ENCODE measurements at regions not wholly inside any gene's neighbourhood (a gene's known extent, or its start where the extent isn't known, plus 50 kb on each side); places are given as distances from the start of the nearest gene placed in this dataset.

DNA sequence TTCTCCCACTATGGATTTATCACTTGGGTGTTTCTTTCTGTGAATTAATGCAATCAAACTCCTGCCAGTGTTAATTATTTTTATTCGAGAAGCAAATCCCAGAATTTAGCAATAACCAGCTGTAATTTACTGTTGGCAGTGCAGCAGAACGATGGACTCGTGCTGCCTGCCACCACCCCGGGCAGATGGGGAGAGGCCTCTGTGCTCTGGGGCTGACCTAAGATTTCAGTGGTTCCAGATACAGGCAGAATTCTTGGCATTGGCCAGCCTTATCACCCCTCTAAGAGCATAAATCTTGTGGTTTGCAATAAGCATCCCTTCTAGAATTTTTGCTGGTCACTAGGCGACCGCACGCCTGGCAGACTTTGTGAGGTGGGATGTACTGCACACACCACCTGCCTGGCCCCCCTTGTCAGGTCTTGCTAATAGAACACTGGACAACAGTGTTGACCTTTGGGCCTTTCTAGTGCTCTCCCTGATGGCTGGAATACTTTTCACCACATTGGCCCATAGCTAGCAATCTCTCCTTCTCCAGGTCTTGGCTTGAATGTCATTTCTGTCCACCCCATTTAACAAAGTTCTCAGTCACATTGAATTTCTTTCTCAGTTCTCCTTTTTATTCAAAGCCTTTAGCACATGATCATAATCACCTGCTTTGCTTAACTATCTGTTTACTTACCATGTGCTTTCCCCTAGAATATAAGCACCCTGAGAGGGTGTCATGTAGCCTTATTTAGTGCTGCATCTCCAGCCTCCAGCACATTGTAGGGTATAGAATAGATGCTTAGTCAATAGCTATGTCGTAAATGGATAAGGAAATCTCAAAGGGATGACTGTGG lies 122.1 kb upstream of the DYNLRB2 start:
- DNase-seq (ENCODE audit: low spot score): no peak

DNA sequence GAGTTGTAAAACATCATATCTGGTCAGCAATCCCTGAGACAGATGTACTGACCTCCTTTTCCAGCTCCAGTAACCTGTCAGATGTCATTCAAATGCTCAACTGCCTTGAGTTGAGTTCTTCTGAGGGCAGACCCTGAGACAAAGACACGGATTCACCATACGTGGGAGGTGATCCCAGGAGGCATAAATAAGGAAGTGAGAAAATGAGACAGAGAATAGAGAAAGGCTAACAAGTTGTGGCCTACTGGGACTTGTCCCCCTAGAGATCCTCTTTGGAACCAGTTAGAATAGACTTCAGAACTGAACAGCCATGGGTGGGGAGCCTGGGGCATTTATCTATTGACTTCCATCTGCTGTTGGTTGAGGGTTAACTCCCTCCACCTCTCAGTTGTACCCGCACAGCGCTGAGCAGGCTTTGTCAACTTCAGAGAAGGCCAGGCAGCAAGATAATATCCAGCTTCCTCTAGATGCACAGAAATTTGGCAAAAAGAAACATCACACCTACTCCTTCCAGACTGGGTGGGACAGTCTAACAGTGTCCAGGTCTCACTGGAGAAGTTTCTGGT lies 123.0 kb upstream of the DYNLRB2 start:
- DNase-seq (ENCODE audit: low spot score): no peak

DNA sequence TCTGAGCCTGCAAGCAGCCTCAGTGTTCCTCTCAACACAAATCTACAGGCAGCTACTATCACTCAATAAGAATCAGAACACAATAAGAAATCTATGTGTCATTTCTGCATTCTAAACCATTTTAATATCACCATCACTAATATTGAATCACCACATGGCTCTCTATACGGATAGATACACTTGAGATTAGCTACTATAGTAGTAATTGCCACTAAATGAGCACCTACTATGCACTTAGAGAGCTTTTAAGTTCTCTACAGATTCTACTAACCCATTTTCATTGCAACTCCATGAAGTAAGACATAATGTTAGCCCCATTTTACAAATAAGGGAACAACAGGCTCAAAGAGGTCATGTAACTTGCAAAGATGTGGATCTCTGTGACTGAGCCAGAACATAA lies 132.8 kb upstream of the DYNLRB2 start:
- DNase-seq (ENCODE audit: low spot score): no peak

DNA sequence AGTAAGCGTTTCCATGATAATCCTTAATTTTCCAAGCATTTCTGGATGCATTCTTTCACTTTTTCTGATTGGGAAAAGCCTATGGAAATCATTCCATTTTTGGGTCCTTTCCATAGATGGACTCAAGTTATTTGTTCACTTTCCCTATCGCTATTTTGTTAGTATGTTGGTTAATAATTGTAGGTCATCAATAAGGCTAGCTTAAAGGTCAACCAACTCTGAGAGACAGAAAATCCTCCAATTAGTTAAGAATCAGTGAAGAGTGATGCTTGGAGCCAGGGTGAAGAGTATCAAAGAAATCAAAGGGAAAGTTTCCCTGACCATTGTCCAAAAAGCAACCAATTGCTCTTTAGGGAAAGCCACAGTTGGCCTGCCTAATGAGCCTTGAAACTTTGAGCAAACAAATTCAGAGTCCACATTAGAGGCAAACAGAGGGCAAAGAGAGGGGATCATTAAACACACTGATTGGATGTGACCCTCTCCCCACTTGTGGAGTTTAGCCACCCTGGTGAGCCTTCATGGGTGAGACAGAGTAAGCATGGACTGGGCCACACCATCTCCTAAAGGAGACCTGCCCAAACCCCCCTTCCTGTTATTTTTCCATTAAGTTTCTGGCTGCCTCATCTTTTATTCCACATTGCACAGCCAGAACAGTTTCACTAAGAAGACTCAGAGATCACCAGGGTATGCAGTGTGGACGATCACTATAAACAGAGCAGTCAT lies 133.4 kb upstream of the DYNLRB2 start:
- no peak for DNase-seq (ENCODE audit: low spot score)

- no peak for DNase-seq (ENCODE audit: low spot score)
These were observed 135.9 kb upstream of the DYNLRB2 start for GRCh38 chr16:80404847-80405246.

- DNase-seq (ENCODE audit: low spot score): peak; percentile 11
These were observed 136.9 kb upstream of the DYNLRB2 start for GRCh38 chr16:80403894-80404293.

- peak; percentile 6 for DNase-seq (ENCODE audit: low spot score)
These were observed 149.8 kb upstream of the DYNLRB2 start for GRCh38 chr16:80390871-80391489.

GRCh38 chr16:80390046-80390445 lies 150.7 kb upstream of the DYNLRB2 start:
- DNase-seq (ENCODE audit: low spot score): no peak

DNA sequence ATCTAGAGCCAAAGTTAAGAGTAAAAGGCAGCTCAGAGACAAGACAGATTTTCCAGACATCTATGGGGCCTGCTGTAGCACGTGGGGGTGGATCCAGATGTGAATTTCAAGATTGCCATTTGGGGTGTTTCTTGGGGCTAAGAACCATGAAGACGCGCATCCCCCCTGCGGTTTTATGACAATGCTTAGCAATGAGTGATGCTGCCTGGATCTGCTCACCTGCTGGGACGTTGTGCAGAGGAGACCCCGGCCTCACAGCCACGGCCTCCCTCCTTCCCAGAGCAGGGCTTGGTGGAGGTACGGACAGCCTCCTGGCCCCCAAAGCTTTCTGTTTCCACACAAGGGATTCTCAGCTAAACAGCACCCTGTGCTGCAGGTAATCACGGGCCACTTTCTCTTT lies 151.5 kb upstream of the DYNLRB2 start:
- no peak for DNase-seq (ENCODE audit: low spot score)

DNA sequence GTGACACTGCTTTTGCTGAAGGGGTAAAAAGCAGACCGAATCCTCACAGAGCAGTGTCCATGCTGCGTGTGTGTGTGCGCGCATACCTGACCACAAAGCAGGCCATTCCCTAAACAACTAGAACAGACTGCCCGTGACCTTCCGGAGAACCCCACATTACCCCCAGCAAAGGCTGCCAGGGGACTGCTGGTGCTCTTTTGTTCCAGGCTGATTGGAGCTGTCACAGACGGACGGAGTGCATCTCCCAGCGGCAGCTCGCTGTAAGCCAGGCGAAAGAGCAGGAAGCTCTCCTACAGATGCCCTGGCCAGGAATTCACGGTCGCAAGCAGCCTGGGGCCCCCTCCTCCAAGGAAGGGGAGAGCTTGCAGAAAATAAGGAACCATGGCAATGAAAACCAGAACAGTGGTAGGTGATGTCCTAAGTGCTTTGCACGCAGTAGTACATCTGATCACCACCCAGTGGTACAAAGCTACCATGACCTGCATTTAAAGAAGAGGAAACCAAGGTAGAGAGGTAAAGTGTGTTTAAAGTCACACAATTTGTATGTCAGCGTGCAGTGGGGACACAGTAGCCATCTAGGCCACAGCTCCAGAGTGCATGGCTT lies 153.4 kb upstream of the DYNLRB2 start:
- no peak for DNase-seq (ENCODE audit: low spot score)

DNA sequence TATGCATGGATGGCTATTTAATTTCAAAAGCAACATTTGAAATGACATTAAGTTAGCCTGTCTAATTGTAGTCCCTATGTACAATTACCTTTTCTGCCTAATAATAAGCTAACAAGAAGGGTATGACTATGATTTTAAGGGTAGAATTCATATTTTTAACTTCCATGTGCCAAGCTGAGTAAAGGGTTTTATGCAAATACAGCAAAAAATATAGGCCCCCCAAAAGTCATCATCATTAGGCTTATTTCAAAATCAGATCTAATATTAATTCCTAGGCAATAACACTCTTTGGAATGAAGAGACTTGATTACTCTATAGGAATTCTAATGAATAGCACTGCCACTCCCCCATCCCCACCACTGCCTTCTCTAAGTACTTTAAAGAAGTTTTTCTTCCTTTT lies 155.9 kb upstream of the DYNLRB2 start:
- no peak for DNase-seq (ENCODE audit: low spot score)

- DNase-seq (ENCODE audit: low spot score): no peak
These were observed 160.3 kb upstream of the DYNLRB2 start for GRCh38 chr16:80380514-80380913.

DNA sequence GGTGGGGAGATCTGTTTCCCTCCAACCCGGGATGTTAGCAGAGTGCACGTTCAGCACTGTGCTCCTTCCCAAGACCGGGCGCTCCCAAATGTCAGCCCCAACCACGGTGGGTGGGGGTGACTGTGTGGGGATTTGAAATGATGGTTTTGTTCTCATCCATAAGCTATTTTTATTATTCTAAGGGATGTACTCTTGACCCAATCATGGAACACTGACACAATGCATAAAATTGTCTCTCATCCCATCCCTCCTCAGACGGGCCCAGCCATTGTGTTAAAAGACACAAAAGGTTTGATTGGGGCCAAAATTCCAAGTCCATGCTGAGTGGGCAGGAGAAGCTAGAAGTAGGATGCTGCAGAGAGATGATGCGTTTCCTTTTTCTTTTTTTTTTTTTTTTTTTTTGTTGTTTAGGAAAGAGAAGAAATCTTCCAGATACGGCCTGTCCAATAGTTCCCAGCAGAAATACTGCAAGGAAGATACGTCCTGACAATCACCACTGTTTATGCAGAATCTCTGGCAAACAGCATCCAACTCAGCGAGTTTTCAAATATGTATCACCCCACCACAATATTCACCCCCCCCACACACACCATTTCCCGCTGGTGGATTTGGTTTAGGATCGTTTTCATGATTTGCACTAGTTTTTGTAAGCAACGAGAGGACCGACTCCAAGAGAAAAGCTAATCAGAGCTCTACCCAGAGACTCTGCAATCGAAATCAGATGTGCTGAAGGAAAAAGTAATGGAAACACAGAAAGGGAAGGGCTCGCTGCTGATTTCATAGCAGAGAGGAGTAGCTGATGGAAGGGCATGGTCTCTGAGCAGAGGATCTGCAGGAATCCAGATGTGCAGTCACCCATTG lies 163.5 kb upstream of the DYNLRB2 start:
- no peak for DNase-seq (ENCODE audit: low spot score)

DNA sequence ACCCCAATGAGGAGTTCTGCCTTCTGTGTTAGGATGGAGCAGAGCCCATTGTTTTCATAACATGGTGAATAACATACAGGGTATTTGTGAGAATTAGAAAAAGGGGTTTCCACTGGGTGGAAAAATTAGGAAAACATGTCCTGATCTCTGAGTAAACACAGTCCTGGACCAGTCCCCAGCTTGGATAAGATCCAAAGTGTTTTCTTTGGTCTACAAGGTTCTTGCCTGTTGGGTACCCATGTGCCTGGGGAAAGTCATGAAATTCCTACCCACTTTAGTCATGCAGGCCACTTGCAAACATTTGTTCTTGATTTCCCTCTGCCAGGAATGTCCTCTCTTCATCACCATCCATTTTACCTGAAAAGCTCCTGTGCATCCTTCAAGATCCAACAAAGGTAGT lies 164.8 kb upstream of the DYNLRB2 start:
- DNase-seq (ENCODE audit: low spot score): no peak

DNA sequence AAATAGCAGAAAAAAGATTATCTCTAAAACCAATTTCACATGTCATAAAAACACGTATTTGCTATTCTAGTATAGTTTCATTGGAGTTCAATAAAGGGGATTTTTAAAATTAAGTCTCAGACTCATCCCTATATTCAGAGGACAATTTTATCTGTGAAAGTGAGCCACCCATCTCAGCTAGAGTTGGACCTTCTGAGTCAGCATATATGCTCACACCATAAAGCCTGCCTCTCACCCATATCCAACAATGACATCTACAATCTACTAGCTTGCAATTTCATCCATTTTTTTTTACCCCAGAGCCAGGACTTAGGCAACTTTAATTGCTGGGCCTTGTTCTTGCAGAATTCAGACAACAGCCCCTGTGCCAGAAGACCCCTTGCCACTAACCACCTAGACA lies 165.3 kb upstream of the DYNLRB2 start:
- no peak for DNase-seq (ENCODE audit: low spot score)

GRCh38 chr16:80372341-80372740 lies 168.5 kb upstream of the DYNLRB2 start:
- DNase-seq (ENCODE audit: low spot score): no peak

- DNase-seq (ENCODE audit: low spot score): peak; percentile 49
These were observed 171.4 kb upstream of the DYNLRB2 start for GRCh38 chr16:80369138-80369958.

DNA sequence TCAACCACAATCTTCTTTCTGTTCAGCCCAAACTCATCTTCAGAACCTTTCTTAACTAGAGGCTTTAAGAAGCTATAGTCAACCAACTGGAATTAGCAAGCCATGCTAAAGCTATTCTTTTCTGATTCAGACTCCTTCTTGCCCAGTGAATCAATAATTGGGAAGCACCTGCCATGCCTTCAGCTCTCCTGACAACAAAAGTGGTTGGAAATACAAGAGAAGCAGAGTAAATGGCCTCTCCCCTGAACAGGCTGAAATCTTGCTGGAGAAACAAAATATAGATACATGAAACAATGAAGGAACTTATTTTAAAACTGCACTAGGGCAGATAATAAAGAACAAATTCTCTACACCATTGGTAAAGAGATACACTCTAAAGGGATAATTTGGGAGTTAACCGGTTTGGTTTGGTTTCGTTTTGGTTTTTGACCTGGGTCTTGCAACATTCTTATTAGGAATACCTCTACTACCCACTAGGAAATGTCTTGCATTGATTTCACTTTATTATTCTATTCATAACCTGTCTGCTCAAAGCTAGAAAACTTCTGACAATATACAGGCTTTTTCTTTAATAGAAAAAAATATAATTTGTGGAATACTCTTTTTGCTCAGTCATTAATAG lies 173.6 kb upstream of the DYNLRB2 start:
- no peak for DNase-seq (ENCODE audit: low spot score)

DNA sequence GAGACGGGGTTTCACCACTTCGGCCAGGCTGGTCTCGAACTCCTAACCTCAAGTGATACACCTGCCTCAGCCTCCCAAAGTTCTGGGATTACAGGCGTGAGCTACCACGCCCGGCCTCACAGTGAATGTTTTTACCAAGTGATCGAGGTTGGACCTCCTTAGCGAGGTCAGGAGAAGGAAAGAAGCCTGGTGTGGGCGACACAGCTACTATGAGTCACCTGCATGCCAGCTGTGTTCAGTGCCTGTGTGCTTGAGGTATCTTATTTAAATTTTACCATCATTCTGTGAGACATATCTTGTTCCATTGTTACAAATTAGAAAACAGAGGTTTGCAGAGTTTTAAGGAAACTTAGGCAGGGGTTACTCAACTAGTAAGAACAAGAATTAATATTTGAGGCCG lies 174.8 kb upstream of the DYNLRB2 start:
- DNase-seq (ENCODE audit: low spot score): no peak

GRCh38 chr16:80362816-80363215 lies 178.0 kb upstream of the DYNLRB2 start:
- no peak for DNase-seq (ENCODE audit: low spot score)

All from pons (tissue), 1 donor.